SK-N-SH treated with all-trans-retinoic acid at 6 μM for 48 hours (cell line): ENCODE measurements at regions not wholly inside any gene's neighbourhood (a gene's known extent, or its start where the extent isn't known, plus 50 kb on each side); places are given as distances from the start of the nearest gene placed in this dataset.
"Not testable (repeated sequence)": the region's sequence is repeated elsewhere in the genome, so short reads cannot be mapped to it uniquely, and the experiment has no call there.

Experiments used
- ATAC-seq: fragments of 200-7000 bp; cut with Tn5 transposase; 3 replicates; pipeline ENCODE4 v1.9.1; 2020; ENCODE audit warnings: mild to moderate bottlenecking, moderate library complexity

- ATAC-seq: not testable (repeated sequence)
These were observed 1448.4 kb upstream of the TPTE start for GRCh38 chr21:9073010-9073409.

DNA sequence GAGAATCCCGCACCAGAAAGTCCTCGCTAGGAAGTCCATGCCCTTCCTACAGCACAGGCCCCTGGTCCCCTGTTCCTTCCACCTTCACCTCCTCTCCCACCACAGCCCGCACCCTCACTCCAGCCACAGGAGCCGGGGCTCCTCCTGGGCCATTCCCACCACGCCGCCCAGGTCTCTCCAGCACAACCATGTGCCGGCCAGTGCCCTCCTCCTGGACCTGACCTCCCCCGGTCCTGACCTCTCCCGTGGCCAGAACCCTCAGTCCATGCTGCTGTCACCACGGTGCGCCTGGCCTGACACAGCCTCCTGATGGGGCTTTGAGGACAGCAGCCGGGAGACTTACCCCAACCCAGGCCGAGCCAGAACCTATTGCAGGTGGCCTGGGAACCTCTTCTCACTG, 1446.6 kb upstream of the TPTE start:
- not testable (repeated sequence) for ATAC-seq

DNA sequence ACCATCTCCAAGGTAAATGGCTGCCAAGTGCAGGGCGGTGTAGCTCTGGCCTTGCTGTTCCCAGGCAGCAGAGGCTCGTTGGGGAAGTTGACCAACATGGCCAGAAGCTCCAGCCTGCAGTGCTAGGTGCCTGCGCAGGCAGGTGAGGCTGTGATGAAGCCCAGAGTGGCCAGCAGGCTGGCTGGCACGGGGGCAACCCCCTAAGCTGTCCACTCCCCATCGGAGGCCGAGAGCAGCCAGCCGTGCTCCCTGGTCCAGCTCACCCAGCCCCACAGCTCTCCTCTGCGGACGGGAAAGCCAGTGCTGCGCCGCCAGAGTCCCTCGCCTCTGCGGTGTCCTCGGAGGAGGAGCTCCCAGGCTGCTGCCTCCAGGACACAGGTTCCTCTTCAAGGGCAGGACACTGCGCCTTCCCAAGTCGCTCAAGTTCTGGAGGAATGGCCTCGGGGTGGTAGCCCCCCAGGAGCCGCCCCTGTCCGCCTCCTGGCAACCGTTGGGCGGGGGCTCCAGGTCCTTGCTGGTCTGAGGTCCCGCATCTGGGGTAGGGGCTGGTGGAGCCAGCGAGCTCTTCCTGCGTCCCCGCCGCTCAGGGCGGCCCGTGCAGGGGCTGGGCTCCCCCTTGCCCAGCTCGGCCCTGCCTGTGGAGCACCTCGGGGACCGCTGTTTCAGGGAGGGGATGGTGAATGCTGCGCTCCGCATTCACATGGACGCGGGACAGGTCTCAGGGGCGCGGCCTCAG, 1438.1 kb upstream of the TPTE start:
- ATAC-seq: not testable (repeated sequence)

DNA sequence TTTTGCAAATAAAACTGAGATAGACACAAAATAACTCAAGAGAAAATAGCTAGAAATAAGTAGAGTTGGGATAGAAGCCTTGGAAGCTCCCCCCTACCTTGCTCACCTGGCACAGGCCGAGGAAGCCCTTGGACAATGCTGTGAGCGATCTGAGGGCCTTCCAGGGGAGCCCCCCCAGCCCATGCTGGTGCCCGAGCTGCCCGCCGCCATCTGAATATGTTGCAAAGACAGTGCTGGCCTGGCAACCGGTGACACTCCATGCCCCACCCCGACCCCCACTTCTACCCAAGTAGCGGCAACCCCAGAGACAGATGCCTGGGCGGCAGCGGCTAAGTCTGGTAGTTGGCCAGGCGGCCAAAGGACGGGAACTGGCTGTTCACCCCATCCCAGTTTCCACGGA, 1435.1 kb upstream of the TPTE start:
- not testable (repeated sequence) for ATAC-seq

DNA sequence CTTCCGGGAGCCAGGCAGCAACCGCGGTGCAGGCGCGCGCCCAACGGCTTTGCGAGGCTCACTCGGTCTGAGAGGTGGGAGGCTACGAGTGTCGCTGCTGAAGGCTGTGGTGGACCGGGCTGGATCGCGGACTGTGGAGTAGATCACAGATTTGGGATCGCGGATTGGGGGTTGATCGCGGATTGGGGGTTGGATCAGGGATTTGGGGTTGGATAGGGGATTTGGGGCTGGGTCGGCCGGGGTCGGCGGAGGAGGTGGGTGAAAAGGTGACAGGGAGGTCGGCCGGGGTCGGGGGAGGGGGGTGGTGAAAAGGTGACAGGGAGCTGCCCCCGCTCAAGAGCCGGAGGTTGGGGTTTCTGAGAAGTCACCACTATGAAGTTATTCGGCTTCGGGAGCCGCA, 1433.6 kb upstream of the TPTE start:
- not testable (repeated sequence) for ATAC-seq

DNA sequence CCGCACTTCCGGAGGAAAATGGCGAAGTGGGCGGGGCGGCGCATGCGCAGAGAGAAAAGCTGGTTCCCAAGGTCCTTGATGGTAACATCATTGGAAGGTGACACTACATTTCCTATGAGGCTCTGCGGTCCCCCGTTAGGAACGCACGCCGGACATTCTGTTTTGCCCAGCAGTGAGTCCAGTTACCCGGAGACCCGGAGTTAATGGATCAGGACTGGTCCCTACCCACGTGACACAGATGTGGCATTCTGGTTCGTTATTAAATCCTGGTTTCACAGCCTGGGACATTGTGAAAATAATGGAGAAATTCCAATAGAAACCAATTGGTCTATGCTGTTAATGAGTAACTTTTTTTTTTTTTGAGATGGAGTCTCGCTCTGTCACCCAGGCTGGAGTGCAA, 1391.6 kb upstream of the TPTE start:
- not testable (repeated sequence) for ATAC-seq

- not testable (repeated sequence) for ATAC-seq
These were observed 1390.6 kb upstream of the TPTE start for GRCh38 chr21:9130817-9131216.
